ENCODE measurements at regions not wholly inside any gene's neighbourhood (a gene's known extent, or its start where the extent isn't known, plus 50 kb on each side); places are given as distances from the start of the nearest gene placed in this dataset.

DNA sequence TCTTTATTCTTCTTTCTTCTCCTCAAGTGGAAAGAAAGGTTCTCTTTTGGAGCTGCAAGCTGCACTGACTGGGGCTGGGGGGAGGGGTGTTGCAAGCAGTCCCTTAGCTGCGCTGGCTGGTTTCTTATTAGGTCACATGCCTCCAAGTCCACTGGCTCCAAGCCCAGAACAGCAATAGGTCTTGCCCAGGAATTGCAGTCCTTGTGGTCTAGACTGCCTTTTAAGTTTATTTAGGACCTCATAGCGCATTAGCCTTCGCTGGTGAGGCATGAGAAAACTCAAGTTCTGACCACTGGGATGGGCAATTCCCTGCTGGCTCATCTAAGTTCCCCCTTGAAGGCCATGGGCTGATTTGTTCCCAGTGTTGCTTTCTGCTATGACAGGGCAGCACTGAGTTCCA lies 138.6 kb upstream of the SCN7A start (continued):
- TF ChIP-seq, protein P1, sequence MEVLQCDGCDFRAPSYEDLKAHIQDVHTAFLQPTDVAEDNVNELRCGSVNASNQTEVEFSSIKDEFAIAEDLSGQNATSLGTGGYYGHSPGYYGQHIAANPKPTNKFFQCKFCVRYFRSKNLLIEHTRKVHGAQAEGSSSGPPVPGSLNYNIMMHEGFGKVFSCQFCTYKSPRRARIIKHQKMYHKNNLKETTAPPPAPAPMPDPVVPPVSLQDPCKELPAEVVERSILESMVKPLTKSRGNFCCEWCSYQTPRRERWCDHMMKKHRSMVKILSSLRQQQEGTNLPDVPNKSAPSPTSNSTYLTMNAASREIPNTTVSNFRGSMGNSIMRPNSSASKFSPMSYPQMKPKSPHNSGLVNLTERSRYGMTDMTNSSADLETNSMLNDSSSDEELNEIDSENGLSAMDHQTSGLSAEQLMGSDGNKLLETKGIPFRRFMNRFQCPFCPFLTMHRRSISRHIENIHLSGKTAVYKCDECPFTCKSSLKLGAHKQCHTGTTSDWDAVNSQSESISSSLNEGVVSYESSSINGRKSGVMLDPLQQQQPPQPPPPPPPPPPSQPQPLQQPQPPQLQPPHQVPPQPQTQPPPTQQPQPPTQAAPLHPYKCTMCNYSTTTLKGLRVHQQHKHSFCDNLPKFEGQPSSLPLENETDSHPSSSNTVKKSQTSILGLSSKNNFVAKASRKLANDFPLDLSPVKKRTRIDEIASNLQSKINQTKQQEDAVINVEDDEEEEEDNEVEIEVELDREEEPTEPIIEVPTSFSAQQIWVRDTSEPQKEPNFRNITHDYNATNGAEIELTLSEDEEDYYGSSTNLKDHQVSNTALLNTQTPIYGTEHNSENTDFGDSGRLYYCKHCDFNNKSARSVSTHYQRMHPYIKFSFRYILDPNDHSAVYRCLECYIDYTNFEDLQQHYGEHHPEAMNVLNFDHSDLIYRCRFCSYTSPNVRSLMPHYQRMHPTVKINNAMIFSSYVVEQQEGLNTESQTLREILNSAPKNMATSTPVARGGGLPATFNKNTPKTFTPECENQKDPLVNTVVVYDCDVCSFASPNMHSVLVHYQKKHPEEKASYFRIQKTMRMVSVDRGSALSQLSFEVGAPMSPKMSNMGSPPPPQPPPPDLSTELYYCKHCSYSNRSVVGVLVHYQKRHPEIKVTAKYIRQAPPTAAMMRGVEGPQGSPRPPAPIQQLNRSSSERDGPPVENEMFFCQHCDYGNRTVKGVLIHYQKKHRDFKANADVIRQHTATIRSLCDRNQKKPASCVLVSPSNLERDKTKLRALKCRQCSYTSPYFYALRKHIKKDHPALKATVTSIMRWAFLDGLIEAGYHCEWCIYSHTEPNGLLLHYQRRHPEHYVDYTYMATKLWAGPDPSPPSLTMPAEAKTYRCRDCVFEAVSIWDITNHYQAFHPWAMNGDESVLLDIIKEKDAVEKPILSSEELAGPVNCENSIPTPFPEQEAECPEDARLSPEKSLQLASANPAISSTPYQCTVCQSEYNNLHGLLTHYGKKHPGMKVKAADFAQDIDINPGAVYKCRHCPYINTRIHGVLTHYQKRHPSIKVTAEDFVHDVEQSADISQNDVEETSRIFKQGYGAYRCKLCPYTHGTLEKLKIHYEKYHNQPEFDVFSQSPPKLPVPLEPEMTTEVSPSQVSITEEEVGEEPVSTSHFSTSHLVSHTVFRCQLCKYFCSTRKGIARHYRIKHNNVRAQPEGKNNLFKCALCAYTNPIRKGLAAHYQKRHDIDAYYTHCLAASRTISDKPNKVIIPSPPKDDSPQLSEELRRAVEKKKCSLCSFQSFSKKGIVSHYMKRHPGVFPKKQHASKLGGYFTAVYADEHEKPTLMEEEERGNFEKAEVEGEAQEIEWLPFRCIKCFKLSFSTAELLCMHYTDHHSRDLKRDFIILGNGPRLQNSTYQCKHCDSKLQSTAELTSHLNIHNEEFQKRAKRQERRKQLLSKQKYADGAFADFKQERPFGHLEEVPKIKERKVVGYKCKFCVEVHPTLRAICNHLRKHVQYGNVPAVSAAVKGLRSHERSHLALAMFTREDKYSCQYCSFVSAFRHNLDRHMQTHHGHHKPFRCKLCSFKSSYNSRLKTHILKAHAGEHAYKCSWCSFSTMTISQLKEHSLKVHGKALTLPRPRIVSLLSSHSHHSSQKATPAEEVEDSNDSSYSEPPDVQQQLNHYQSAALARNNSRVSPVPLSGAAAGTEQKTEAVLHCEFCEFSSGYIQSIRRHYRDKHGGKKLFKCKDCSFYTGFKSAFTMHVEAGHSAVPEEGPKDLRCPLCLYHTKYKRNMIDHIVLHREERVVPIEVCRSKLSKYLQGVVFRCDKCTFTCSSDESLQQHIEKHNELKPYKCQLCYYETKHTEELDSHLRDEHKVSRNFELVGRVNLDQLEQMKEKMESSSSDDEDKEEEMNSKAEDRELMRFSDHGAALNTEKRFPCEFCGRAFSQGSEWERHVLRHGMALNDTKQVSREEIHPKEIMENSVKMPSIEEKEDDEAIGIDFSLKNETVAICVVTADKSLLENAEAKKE (CRISPR knock-in tag; IDR thresholded peaks at IDR 0.05): no peak
- TF ChIP-seq EZH2 (IDR thresholded peaks at IDR 0.05; ENCODE audit: low read depth, unreplicated experiment) (no peak), JUNB (IDR thresholded peaks at IDR 0.05; ENCODE audit: unreplicated experiment) (no peak), EZH2phosphoT487 (IDR thresholded peaks at IDR 0.05; ENCODE audit: unreplicated experiment) (no peak), CREB1 (CRISPR knock-in tag; IDR thresholded peaks at IDR 0.05; ENCODE audit: low read depth) (no peak)
- TF ChIP-seq, protein P2, sequence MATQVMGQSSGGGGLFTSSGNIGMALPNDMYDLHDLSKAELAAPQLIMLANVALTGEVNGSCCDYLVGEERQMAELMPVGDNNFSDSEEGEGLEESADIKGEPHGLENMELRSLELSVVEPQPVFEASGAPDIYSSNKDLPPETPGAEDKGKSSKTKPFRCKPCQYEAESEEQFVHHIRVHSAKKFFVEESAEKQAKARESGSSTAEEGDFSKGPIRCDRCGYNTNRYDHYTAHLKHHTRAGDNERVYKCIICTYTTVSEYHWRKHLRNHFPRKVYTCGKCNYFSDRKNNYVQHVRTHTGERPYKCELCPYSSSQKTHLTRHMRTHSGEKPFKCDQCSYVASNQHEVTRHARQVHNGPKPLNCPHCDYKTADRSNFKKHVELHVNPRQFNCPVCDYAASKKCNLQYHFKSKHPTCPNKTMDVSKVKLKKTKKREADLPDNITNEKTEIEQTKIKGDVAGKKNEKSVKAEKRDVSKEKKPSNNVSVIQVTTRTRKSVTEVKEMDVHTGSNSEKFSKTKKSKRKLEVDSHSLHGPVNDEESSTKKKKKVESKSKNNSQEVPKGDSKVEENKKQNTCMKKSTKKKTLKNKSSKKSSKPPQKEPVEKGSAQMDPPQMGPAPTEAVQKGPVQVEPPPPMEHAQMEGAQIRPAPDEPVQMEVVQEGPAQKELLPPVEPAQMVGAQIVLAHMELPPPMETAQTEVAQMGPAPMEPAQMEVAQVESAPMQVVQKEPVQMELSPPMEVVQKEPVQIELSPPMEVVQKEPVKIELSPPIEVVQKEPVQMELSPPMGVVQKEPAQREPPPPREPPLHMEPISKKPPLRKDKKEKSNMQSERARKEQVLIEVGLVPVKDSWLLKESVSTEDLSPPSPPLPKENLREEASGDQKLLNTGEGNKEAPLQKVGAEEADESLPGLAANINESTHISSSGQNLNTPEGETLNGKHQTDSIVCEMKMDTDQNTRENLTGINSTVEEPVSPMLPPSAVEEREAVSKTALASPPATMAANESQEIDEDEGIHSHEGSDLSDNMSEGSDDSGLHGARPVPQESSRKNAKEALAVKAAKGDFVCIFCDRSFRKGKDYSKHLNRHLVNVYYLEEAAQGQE (IDR thresholded peaks at IDR 0.05; ENCODE audit: unreplicated experiment): no peak

Measured in GM23338 (cell line).